ENCODE measurements at regions not wholly inside any gene's neighbourhood (a gene's known extent, or its start where the extent isn't known, plus 50 kb on each side); places are given as distances from the start of the nearest gene placed in this dataset.

GRCh38 chr2:217166241-217166850 is 306.5 kb upstream of the TNP1 start:
- H3K36me3 ChIP-seq (ENCODE audit: control insufficient read depth, insufficient read depth, low read length) = no peaks in the 10 kb centered on the region
- no peak for FAIRE-seq
- no peak overlapping the region for H3K4me3 ChIP-seq (ENCODE audit: low read depth, low read length)
- DNase-seq (ENCODE audit: low read depth) = peak; percentile 64
- no peaks in the 10 kb centered on the region for H3K27me3 ChIP-seq (ENCODE audit: control insufficient read depth, insufficient read depth, low read length)
- TF ChIP-seq, protein P1, sequence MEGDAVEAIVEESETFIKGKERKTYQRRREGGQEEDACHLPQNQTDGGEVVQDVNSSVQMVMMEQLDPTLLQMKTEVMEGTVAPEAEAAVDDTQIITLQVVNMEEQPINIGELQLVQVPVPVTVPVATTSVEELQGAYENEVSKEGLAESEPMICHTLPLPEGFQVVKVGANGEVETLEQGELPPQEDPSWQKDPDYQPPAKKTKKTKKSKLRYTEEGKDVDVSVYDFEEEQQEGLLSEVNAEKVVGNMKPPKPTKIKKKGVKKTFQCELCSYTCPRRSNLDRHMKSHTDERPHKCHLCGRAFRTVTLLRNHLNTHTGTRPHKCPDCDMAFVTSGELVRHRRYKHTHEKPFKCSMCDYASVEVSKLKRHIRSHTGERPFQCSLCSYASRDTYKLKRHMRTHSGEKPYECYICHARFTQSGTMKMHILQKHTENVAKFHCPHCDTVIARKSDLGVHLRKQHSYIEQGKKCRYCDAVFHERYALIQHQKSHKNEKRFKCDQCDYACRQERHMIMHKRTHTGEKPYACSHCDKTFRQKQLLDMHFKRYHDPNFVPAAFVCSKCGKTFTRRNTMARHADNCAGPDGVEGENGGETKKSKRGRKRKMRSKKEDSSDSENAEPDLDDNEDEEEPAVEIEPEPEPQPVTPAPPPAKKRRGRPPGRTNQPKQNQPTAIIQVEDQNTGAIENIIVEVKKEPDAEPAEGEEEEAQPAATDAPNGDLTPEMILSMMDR (IDR thresholded peaks at IDR 0.05; ENCODE audit: insufficient read depth, low read length, severe bottlenecking) = peak; percentile 60

- FAIRE-seq = no peak
- DNase-seq (ENCODE audit: low read depth) = peak; percentile 37
- Histone ChIP-seq H3K27me3 (ENCODE audit: control insufficient read depth, insufficient read depth, low read length) (no peaks in the 10 kb centered on the region), H3K4me3 (ENCODE audit: low read depth, low read length) (no peak overlapping the region), H3K36me3 (ENCODE audit: control insufficient read depth, insufficient read depth, low read length) (no peaks in the 10 kb centered on the region)
- TF ChIP-seq, protein P1 (IDR thresholded peaks at IDR 0.05; ENCODE audit: insufficient read depth, low read length, severe bottlenecking) = no peak
Measured at GRCh38 chr2:217165547-217165946, 305.7 kb upstream of the TNP1 start.

GRCh38 chr2:217163987-217164386 is 304.1 kb upstream of the TNP1 start:
- H3K4me3 ChIP-seq (ENCODE audit: low read depth, low read length) = no peak overlapping the region
- no peak for DNase-seq (ENCODE audit: low read depth)
- H3K36me3 ChIP-seq (ENCODE audit: control insufficient read depth, insufficient read depth, low read length) = no peaks in the 10 kb centered on the region
- H3K27me3 ChIP-seq (ENCODE audit: control insufficient read depth, insufficient read depth, low read length) = no peaks in the 10 kb centered on the region
- FAIRE-seq = no peak
- TF ChIP-seq, protein P1 (IDR thresholded peaks at IDR 0.05; ENCODE audit: insufficient read depth, low read length, severe bottlenecking) = no peak

DNA sequence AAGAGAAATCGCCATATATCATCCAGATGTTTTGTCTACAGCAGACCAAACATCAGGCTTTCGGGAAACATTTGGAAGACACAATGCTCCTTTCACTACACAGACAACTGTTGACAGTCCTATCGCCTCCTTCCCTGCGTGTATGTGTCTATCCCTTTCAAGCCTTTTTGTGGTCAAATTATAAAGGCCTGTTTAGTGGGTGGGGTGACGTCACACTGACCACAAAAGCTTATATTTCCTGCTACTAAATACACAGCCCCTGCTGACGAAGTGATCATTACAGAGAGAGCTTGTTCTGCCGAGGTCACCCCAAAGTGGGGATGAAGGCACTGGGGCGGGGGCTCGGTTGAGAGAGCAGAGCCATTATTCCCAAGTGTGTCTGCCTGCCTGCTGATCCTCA is 302.7 kb upstream of the TNP1 start:
- TF ChIP-seq, protein P1 (IDR thresholded peaks at IDR 0.05; ENCODE audit: insufficient read depth, low read length, severe bottlenecking) = no peak
- no peak overlapping the region for H3K4me3 ChIP-seq (ENCODE audit: low read depth, low read length)
- no peaks in the 10 kb centered on the region for H3K27me3 ChIP-seq (ENCODE audit: control insufficient read depth, insufficient read depth, low read length)
- H3K36me3 ChIP-seq (ENCODE audit: control insufficient read depth, insufficient read depth, low read length) = no peaks in the 10 kb centered on the region
- FAIRE-seq (no peak), DNase-seq (ENCODE audit: low read depth) (peak; percentile 79)

DNA sequence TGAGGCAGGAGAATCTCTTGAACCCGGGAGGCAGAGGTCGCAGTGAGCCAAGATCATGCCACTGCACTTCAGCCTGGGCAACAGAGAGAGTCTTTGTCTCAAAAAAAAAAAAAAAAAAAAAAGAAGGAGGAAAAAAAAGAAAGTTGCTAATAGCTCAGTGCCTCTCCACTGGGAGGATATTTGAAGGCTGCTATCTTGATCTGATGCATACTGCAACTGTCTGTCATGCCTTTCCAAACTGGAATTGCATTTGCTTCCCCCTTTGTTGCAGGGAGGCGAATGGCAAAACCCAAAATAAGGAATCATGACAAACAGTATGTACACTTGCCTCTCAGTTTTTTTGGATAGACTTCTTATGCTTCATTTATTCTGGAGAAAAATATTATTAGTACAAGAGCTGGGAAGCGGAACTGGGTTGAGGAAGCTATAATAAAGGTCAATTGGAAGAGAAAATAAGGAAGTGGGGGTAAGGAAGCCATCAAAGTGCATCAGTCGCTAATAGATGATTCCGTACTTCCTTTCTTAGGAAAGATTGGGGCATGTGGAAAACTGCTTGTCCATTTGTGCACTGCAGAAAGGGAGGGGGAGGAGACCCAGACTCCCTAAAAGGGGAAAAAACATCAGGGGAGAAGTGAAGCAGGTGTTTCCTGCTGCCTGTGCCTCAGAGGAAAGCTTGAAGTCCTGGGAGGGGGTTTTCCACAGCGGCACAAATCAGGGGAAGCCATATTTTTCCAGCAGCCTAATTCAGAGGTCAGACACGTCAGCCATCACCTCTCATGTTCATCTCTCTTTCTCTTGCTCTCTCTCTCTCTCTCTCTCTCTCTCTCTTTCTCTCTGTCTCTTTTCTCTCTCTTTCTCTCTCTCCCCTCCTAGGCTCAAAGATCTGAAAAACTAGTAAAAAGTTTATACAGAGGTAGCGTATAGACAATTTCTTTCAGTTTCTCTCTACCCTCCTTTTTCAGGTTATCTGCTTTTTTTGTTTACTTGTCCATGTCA is 301.4 kb upstream of the TNP1 start:
- no peak for DNase-seq (ENCODE audit: low read depth)
- Histone ChIP-seq H3K27me3 (ENCODE audit: control insufficient read depth, insufficient read depth, low read length) (no peaks in the 10 kb centered on the region), H3K4me3 (ENCODE audit: low read depth, low read length) (no peak overlapping the region), H3K36me3 (ENCODE audit: control insufficient read depth, insufficient read depth, low read length) (no peaks in the 10 kb centered on the region)
- FAIRE-seq = no peak
- TF ChIP-seq, protein P1 (IDR thresholded peaks at IDR 0.05; ENCODE audit: insufficient read depth, low read length, severe bottlenecking) = no peak

All from bronchial epithelial cell (primary cell).